ENCODE measurements at regions not wholly inside any gene's neighbourhood (a gene's known extent, or its start where the extent isn't known, plus 50 kb on each side); places are given as distances from the start of the nearest gene placed in this dataset.

DNA sequence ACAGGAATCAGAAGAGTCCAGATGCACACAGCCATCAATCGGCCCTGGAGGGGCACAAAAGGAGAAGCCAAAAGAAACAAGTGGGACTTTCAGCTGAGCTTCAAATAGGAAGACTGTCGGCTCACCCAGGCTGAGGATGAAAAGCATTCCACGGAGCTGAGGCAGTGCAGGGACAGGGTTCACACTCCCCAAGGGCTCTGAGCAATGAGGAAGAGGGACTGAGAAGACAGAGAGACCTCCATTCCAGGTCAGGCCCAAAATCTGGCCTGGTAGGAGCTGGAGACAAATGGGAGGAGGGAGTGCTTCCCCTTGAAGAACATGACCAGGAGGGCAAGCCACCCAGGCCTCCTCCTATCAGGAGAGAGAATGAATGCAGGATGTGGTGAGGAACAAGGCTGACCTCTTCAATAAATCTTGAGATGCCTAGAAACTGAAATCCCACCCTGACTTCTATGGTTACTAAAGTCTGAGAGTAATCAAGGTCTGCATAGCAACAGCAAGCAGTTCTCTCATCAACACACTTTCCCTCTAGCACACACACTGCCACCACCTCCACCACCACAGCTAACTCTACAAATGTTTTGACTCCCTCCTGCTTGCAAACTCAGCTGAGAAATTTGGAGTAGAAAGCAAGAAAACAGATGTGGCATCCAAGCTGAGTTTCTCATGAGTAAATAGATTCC, 434.4 kb downstream of the TNS1 start:
- TF ChIP-seq, protein P1, sequence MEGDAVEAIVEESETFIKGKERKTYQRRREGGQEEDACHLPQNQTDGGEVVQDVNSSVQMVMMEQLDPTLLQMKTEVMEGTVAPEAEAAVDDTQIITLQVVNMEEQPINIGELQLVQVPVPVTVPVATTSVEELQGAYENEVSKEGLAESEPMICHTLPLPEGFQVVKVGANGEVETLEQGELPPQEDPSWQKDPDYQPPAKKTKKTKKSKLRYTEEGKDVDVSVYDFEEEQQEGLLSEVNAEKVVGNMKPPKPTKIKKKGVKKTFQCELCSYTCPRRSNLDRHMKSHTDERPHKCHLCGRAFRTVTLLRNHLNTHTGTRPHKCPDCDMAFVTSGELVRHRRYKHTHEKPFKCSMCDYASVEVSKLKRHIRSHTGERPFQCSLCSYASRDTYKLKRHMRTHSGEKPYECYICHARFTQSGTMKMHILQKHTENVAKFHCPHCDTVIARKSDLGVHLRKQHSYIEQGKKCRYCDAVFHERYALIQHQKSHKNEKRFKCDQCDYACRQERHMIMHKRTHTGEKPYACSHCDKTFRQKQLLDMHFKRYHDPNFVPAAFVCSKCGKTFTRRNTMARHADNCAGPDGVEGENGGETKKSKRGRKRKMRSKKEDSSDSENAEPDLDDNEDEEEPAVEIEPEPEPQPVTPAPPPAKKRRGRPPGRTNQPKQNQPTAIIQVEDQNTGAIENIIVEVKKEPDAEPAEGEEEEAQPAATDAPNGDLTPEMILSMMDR (IDR thresholded peaks at IDR 0.05; ENCODE audit: poor library complexity) = no peak
- no peak for TF ChIP-seq EZH2phosphoT487 (IDR thresholded peaks at IDR 0.05; ENCODE audit: low read depth, severe bottlenecking, unreplicated experiment)
